Stomach smooth muscle (tissue), 2 donors: ENCODE measurements at regions not wholly inside any gene's neighbourhood (a gene's known extent, or its start where the extent isn't known, plus 50 kb on each side); places are given as distances from the start of the nearest gene placed in this dataset.

Experiments
- H3K27ac ChIP-seq: one replicate; pipeline ENCODE4 v1.7.0; 2013; ENCODE audit warnings: mild to moderate bottlenecking, low read length, inconsistent platforms
- H3K27me3 ChIP-seq, 2 donors: one replicate each; pipeline ENCODE4 v1.7.0; 2013; ENCODE audit warnings: low read length in 2 of 2; ENCODE audit not compliant: insufficient read depth in 2 of 2, control insufficient read depth in 1 of 2
- H3K36me3 ChIP-seq, 2 donors: one replicate each; pipeline ENCODE4 v1.7.0; 2013; ENCODE audit warnings: low read length in 2 of 2; ENCODE audit not compliant: control insufficient read depth in 2 of 2, insufficient read depth in 2 of 2
- H3K4me1 ChIP-seq: one replicate; pipeline ENCODE4 v1.7.0; 2013; ENCODE audit warnings: low read length; ENCODE audit not compliant: control insufficient read depth, insufficient read depth
- H3K4me3 ChIP-seq, 2 donors: one replicate each; pipeline ENCODE4 v1.7.0; 2013; ENCODE audit warnings: low read length in 2 of 2
- H3K9ac ChIP-seq, 2 donors: one replicate each; pipeline ENCODE4 v1.7.0; 2013; ENCODE audit warnings: low read length in 2 of 2, mild to moderate bottlenecking in 1 of 2
- H3K9me3 ChIP-seq, 2 donors: one replicate each; pipeline ENCODE4 v1.7.0; 2013; ENCODE audit warnings: low read length in 2 of 2; ENCODE audit not compliant: control insufficient read depth in 2 of 2
- donor health status: healthy.
- donor health status: Pancreatic carcinoma.

- Histone ChIP-seq H3K27ac (no peak overlapping the region), H3K9ac (no peak overlapping the region), H3K4me3 (no peak overlapping the region), H3K36me3 (no peaks in the 10 kb centered on the region), H3K9me3 (no peaks in the 10 kb centered on the region), H3K27me3 (no peaks in the 10 kb centered on the region), H3K4me1 (no peaks in the 10 kb centered on the region)
These were observed 117.9 kb downstream of the RGS2 start for GRCh38 chr1:192926736-192927135.

GRCh38 chr1:192927496-192927895 is 118.7 kb downstream of the RGS2 start:
- Histone ChIP-seq H3K27me3 (no peaks in the 10 kb centered on the region), H3K9ac (no peak overlapping the region), H3K36me3 (no peaks in the 10 kb centered on the region), H3K27ac (no peak overlapping the region), H3K4me3 (no peak overlapping the region), H3K4me1 (no peaks in the 10 kb centered on the region), H3K9me3 (no peaks in the 10 kb centered on the region)

- H3K4me3 ChIP-seq = no peak overlapping the region
- no peaks in the 10 kb centered on the region for H3K9me3 ChIP-seq
These were observed 120.8 kb downstream of the RGS2 start for GRCh38 chr1:192929597-192929996.

GRCh38 chr1:192933744-192934143 is 124.9 kb downstream of the RGS2 start:
- H3K9me3 ChIP-seq = no peaks in the 10 kb centered on the region
- H3K4me3 ChIP-seq = no peak overlapping the region
- H3K27ac ChIP-seq = no peak overlapping the region
- no peaks in the 10 kb centered on the region for H3K36me3 ChIP-seq
- no peaks in the 10 kb centered on the region for H3K27me3 ChIP-seq
- H3K9ac ChIP-seq = no peak overlapping the region
- H3K4me1 ChIP-seq = no peaks in the 10 kb centered on the region

More at GRCh38 chr1:192929597-192929996, 120.8 kb downstream of the RGS2 start:
- Histone ChIP-seq H3K4me1 (no peaks in the 10 kb centered on the region), H3K36me3 (no peaks in the 10 kb centered on the region), H3K27me3 (no peaks in the 10 kb centered on the region), H3K27ac (no peak overlapping the region), H3K9ac (no peak overlapping the region)

GRCh38 chr1:192936313-192937018 is 122.7 kb downstream of the UCHL5 start:
- H3K9me3 ChIP-seq = no peaks in the 10 kb centered on the region
- no peak overlapping the region for H3K27ac ChIP-seq
- H3K4me3 ChIP-seq = no peak overlapping the region
- no peaks in the 10 kb centered on the region for H3K4me1 ChIP-seq
- no peak overlapping the region for H3K9ac ChIP-seq
- H3K36me3 ChIP-seq = no peaks in the 10 kb centered on the region
- H3K27me3 ChIP-seq = no peaks in the 10 kb centered on the region

- Histone ChIP-seq H3K36me3 (no peaks in the 10 kb centered on the region), H3K4me1 (no peaks in the 10 kb centered on the region), H3K9me3 (no peaks in the 10 kb centered on the region), H3K9ac (no peak overlapping the region), H3K4me3 (no peak overlapping the region), H3K27me3 (no peaks in the 10 kb centered on the region), H3K27ac (no peak overlapping the region)
These were observed 122.0 kb downstream of the UCHL5 start for GRCh38 chr1:192937128-192937527.

- no peak overlapping the region for H3K27ac ChIP-seq
- no peaks in the 10 kb centered on the region for H3K36me3 ChIP-seq
- no peaks in the 10 kb centered on the region for H3K27me3 ChIP-seq
- no peaks in the 10 kb centered on the region for H3K9me3 ChIP-seq
- no peak overlapping the region for H3K4me3 ChIP-seq
- no peaks in the 10 kb centered on the region for H3K4me1 ChIP-seq
- H3K9ac ChIP-seq = no peak overlapping the region
These were observed 119.7 kb downstream of the UCHL5 start for GRCh38 chr1:192939440-192939839.

GRCh38 chr1:192940658-192941057 is 118.5 kb downstream of the UCHL5 start:
- H3K9me3 ChIP-seq = no peaks in the 10 kb centered on the region
- H3K36me3 ChIP-seq = no peaks in the 10 kb centered on the region
- no peak overlapping the region for H3K27ac ChIP-seq
- no peak overlapping the region for H3K4me3 ChIP-seq
- H3K4me1 ChIP-seq = no peaks in the 10 kb centered on the region
- H3K27me3 ChIP-seq = no peaks in the 10 kb centered on the region
- no peak overlapping the region for H3K9ac ChIP-seq

GRCh38 chr1:192941722-192942411 is 117.3 kb downstream of the UCHL5 start:
- H3K4me1 ChIP-seq = no peaks in the 10 kb centered on the region
- no peak overlapping the region for H3K4me3 ChIP-seq
- no peaks in the 10 kb centered on the region for H3K27me3 ChIP-seq
- H3K36me3 ChIP-seq = no peaks in the 10 kb centered on the region
- no peaks in the 10 kb centered on the region for H3K9me3 ChIP-seq
- H3K9ac ChIP-seq = no peak overlapping the region
- no peak overlapping the region for H3K27ac ChIP-seq

- no peak overlapping the region for H3K4me3 ChIP-seq
- H3K9me3 ChIP-seq = no peaks in the 10 kb centered on the region
- H3K9ac ChIP-seq = no peak overlapping the region
- H3K4me1 ChIP-seq = no peaks in the 10 kb centered on the region
- H3K36me3 ChIP-seq = no peaks in the 10 kb centered on the region
- no peaks in the 10 kb centered on the region for H3K27me3 ChIP-seq
- H3K27ac ChIP-seq = no peak overlapping the region
These were observed 116.1 kb downstream of the UCHL5 start for GRCh38 chr1:192943108-192943507.

GRCh38 chr1:192943522-192943921 is 115.6 kb downstream of the UCHL5 start:
- no peaks in the 10 kb centered on the region for H3K36me3 ChIP-seq
- H3K9me3 ChIP-seq = no peaks in the 10 kb centered on the region
- no peaks in the 10 kb centered on the region for H3K4me1 ChIP-seq
- H3K27me3 ChIP-seq = no peaks in the 10 kb centered on the region
- no peak overlapping the region for H3K4me3 ChIP-seq
- H3K27ac ChIP-seq = no peak overlapping the region
- no peak overlapping the region for H3K9ac ChIP-seq
